HCT116 (cell line): ENCODE measurements at regions not wholly inside any gene's neighbourhood (a gene's known extent, or its start where the extent isn't known, plus 50 kb on each side); places are given as distances from the start of the nearest gene placed in this dataset.

Source experiments
- ATAC-seq: fragments of 200-7000 bp; cut with Tn5 transposase; 2 replicates; pipeline ENCODE4 v1.9.1; 2020; ENCODE audit warnings: mild to moderate bottlenecking, moderate library complexity
- BruUV-seq: library from RNA; stranded (reverse); fragments of 400-500 nt; replicated peaks from 2 replicates; lab custom pipeline; 2021; lab: Mats Ljungman, UMichigan
- CTCF ChIA-PET: fragments of 300-600 bp; sonication (Branson Sonifier 250); formaldehyde crosslinking; loops from one replicate; lab custom pipeline; 2021; ENCODE audit warnings: antibody characterized with exemption; lab: Charles Lee
- POLR2A ChIA-PET: fragments of 300-600, 350-600 bp; sonication (Branson Sonifier 250); formaldehyde crosslinking; loops from one replicate; lab custom pipeline; 2021; ENCODE audit warnings: antibody characterized with exemption; lab: Charles Lee
- RAD21 ChIA-PET, 2 experiments: fragments of 300-600 bp; sonication (Branson Sonifier 250); formaldehyde crosslinking; loops; one replicate each; lab custom pipeline; 2023; ENCODE audit warnings: low total read pairs in 2 of 2; ENCODE audit not compliant: uncharacterized antibody in 2 of 2, unreplicated experiment in 2 of 2, low non-redundant PET in 1 of 2; lab: Charles Lee
- DNase-seq: peaks from one replicate; pipeline ENCODE4 v3.0.0-alpha.2; 2010; ENCODE audit warnings: low read depth, low spot score
- H2AFZ ChIP-seq: fragments of 200-600 bp; shearing (Covaris generic), sonication (generic); 2 replicates; pipeline ENCODE4 v1.6.1; 2017; ENCODE audit warnings: low read depth, mixed run types, mixed read lengths, antibody characterized with exemption, low read length; ENCODE audit not compliant: poor library complexity, severe bottlenecking
- H3K27ac ChIP-seq: 2 replicates; pipeline ENCODE4 v1.5.1; 2012; ENCODE audit warnings: low read depth, low read length
- H3K27me3 ChIP-seq: fragments of 200-600 bp; sonication (generic); 2 replicates; pipeline ENCODE4 v1.6.1; 2016; ENCODE audit warnings: mixed run types, low read length, mixed read lengths; ENCODE audit not compliant: insufficient read depth
- H3K36me3 ChIP-seq, 2 experiments: fragments of 200-500 bp in 1 of 2; fragments of 200-600 bp in 1 of 2; sonication (Bioruptor generic) in 1 of 2; sonication (generic) in 1 of 2; 2 replicates each; pipeline versions ENCODE4 v1.5.1 to v1.6.1; 2014 to 2016; ENCODE audit warnings: low read length in 2 of 2, inconsistent platforms in 1 of 2, mixed read lengths in 1 of 2, mixed run types in 1 of 2; ENCODE audit not compliant: insufficient read depth in 2 of 2, control insufficient read depth in 1 of 2
- H3K4me1 ChIP-seq, 2 experiments: fragments of 200-600 bp in 1 of 2; sonication (generic) in 1 of 2; 2 replicates each; pipeline versions ENCODE4 v1.5.1 to v1.6.1; 2012 to 2017; ENCODE audit warnings: low read length in 2 of 2, inconsistent platforms in 1 of 2, mild to moderate bottlenecking in 1 of 2, mixed read lengths in 1 of 2, mixed run types in 1 of 2, moderate library complexity in 1 of 2; ENCODE audit not compliant: insufficient read depth in 2 of 2, control insufficient read depth in 1 of 2
- H3K4me2 ChIP-seq: fragments of 200-600 bp; sonication (generic); 2 replicates; pipeline ENCODE4 v1.6.1; 2017; ENCODE audit warnings: mixed run types, low read length, mixed read lengths
- H3K4me3 ChIP-seq, 2 experiments: fragments of 200-600 bp in 1 of 2; sonication (generic) in 1 of 2; replicated peaks in 1 of 2; 2 replicates each; pipeline ENCODE4 v1.5.1; 2011 to 2016; ENCODE audit warnings: low read length in 2 of 2, control low read depth in 1 of 2, low read depth in 1 of 2, mild to moderate bottlenecking in 1 of 2, mixed read lengths in 1 of 2, mixed run types in 1 of 2
- H3K79me2 ChIP-seq: fragments of 200-600 bp; sonication (generic); 2 replicates; pipeline ENCODE4 v1.6.1; 2017; ENCODE audit warnings: mild to moderate bottlenecking, mixed run types, low read length, moderate library complexity, mixed read lengths; ENCODE audit not compliant: insufficient read depth
- H3K9ac ChIP-seq: fragments of 200-600 bp; sonication (generic); 2 replicates; pipeline ENCODE4 v1.6.1; 2016; ENCODE audit warnings: low read length, mixed read lengths
- H3K9me2 ChIP-seq: fragments of 200-600 bp; sonication (generic), shearing (Covaris generic); 2 replicates; pipeline ENCODE4 v1.6.1; 2017; ENCODE audit warnings: mixed run types, mild to moderate bottlenecking, moderate library complexity; ENCODE audit not compliant: insufficient read depth
- H3K9me3 ChIP-seq, 2 experiments: fragments of 200-500 bp in 1 of 2; fragments of 200-600 bp in 1 of 2; sonication (Bioruptor generic) in 1 of 2; sonication (generic) in 1 of 2; 2 replicates each; pipeline ENCODE4 v1.6.1; 2014 to 2017; ENCODE audit warnings: low read length in 2 of 2, mixed read lengths in 2 of 2, inconsistent platforms in 1 of 2, low read depth in 1 of 2, mild to moderate bottlenecking in 1 of 2, mixed run types in 1 of 2, moderate library complexity in 1 of 2; ENCODE audit not compliant: control insufficient read depth in 1 of 2, insufficient read depth in 1 of 2
- H4K20me1 ChIP-seq: fragments of 200-600 bp; sonication (generic), shearing (Covaris generic); 2 replicates; pipeline ENCODE4 v1.6.1; 2017; ENCODE audit warnings: mixed run types, mild to moderate bottlenecking, moderate library complexity; ENCODE audit not compliant: insufficient read depth
- ATF3 ChIP-seq: IDR thresholded peaks from 2 replicates; pipeline ENCODE4 v1.6.1; 2012
- CEBPB ChIP-seq: IDR thresholded peaks from 2 replicates; pipeline ENCODE4 v1.6.1; 2012; ENCODE audit warnings: low read depth
- ELF1 ChIP-seq: IDR thresholded peaks from 2 replicates; pipeline ENCODE4 v1.6.1; 2012; ENCODE audit warnings: low read depth, borderline replicate concordance
- EZH2 ChIP-seq: fragments of 200-600 bp; sonication (generic); IDR thresholded peaks from 2 replicates; pipeline ENCODE4 v1.6.1; 2017; ENCODE audit warnings: antibody characterized with exemption, mixed run types
- JUND ChIP-seq: IDR thresholded peaks from 2 replicates; pipeline ENCODE4 v1.6.1; 2012
- MAX ChIP-seq: IDR thresholded peaks from 2 replicates; pipeline ENCODE4 v1.6.1; 2012
- POLR2A ChIP-seq: IDR thresholded peaks from 2 replicates; pipeline ENCODE4 v1.7.0; 2011; ENCODE audit warnings: borderline replicate concordance; ENCODE audit not compliant: insufficient read depth, insufficient read length; ENCODE audit errors: extremely low read depth
- RAD21 ChIP-seq: IDR thresholded peaks from 2 replicates; pipeline ENCODE4 v1.6.1; 2012; ENCODE audit warnings: low read depth, mild to moderate bottlenecking
- REST ChIP-seq: IDR thresholded peaks from 2 replicates; pipeline ENCODE4 v1.6.1; 2012; ENCODE audit warnings: low read depth
- SIN3A ChIP-seq: IDR thresholded peaks from 2 replicates; pipeline ENCODE4 v1.6.1; 2012; ENCODE audit warnings: low read depth
- SP1 ChIP-seq: IDR thresholded peaks from 2 replicates; pipeline ENCODE4 v1.6.1; 2012; ENCODE audit warnings: low read depth
- TCF7L2 ChIP-seq: IDR thresholded peaks from 2 replicates; pipeline ENCODE4 v1.7.0; 2011; ENCODE audit warnings: borderline replicate concordance, inconsistent platforms; ENCODE audit not compliant: insufficient read depth, insufficient read length; ENCODE audit errors: extremely low read depth
- ZFX ChIP-seq: fragments of 450-650 bp; IDR thresholded peaks from 2 replicates; pipeline ENCODE4 v1.6.1; 2017
- intact Hi-C: fragments of 100-400 bp; cut with micrococcal nuclease; formaldehyde crosslinking; loops from 2 replicates; pipeline ENCODE4 v1.10.0; 2022

- DNase-seq (no peak), ATAC-seq (no peak)
- intact Hi-C loops = no loop called here
- Histone ChIP-seq H3K4me1 (no peaks in the 10 kb centered on the region), H2AFZ (no peak overlapping the region), H3K27ac (no peak overlapping the region), H3K36me3 (no peaks in the 10 kb centered on the region), H4K20me1 (no peaks in the 10 kb centered on the region), H3K79me2 (no peaks in the 10 kb centered on the region), H3K9me3 (peaks cover 4 to 15% of the 10 kb centered on the region in 2 experiments; a peak in 2 of 4 replicates), H3K9me2 (no peaks in the 10 kb centered on the region), H3K9ac (no peak overlapping the region), H3K27me3 (no peaks in the 10 kb centered on the region), H3K4me2 (no peak overlapping the region), H3K4me3 (no peak overlapping the region)
- ChIA-PET CTCF (no interaction called here), POLR2A (no interaction called here), RAD21 (no interaction called here)
- BruUV-seq = no TSS peak
- no peak for TF ChIP-seq POLR2A
- no peak for TF ChIP-seq SP1
- TF ChIP-seq REST = no peak
- TF ChIP-seq CEBPB = no peak
- no peak for TF ChIP-seq SIN3A
- no peak for TF ChIP-seq RAD21
- TF ChIP-seq ATF3 = no peak
- no peak for TF ChIP-seq ZFX
- no peak for TF ChIP-seq EZH2
- TF ChIP-seq JUND = no peak
- no peak for TF ChIP-seq TCF7L2
- no peak for TF ChIP-seq MAX
- TF ChIP-seq ELF1 = no peak
Measured at GRCh38 chr9:24059651-24060050, 233.6 kb upstream of the ELAVL2 start.
